Ascending aorta (tissue), 2 donors: ENCODE measurements at regions not wholly inside any gene's neighbourhood (a gene's known extent, or its start where the extent isn't known, plus 50 kb on each side); places are given as distances from the start of the nearest gene placed in this dataset.

ENCODE experiments used
- DNase-seq, 2 donors: peaks; one replicate each; pipeline ENCODE4 v3.0.0-alpha.2; 2019; ENCODE audit warnings: low spot score in 2 of 2
- H3K27ac ChIP-seq, 2 donors: fragments of 200-600 bp; sonication (generic); one replicate each; pipeline ENCODE4 v1.5.1; 2016 to 2017; ENCODE audit warnings: mild to moderate bottlenecking in 1 of 2
- H3K27me3 ChIP-seq: fragments of 200-600 bp; sonication (generic); one replicate; pipeline ENCODE4 v1.5.1; 2017
- H3K36me3 ChIP-seq, 2 donors: fragments of 200-600 bp; sonication (generic); one replicate each; pipeline ENCODE4 v1.5.1; 2016
- H3K4me1 ChIP-seq, 2 donors: fragments of 200-600 bp; sonication (generic); one replicate each; pipeline ENCODE4 v1.5.1; 2016 to 2017; ENCODE audit warnings: mild to moderate bottlenecking in 1 of 2
- H3K4me3 ChIP-seq, 2 donors: fragments of 200-600 bp; sonication (generic); one replicate each; pipeline ENCODE4 v1.5.1; 2016 to 2017; ENCODE audit warnings: mild to moderate bottlenecking in 1 of 2
- H3K9me3 ChIP-seq, 2 donors: fragments of 200-600 bp; sonication (generic); one replicate each; pipeline ENCODE4 v1.5.1; 2016
- intact Hi-C: fragments of 100-400 bp; cut with DNase I; formaldehyde crosslinking; loops from one replicate; pipeline ENCODE4 v1.15.1; 2023
- TF ChIP-seq, protein P1 (sequence below), 3 experiments: fragments of 200-600 bp in 2 of 3; fragments of 450-650 bp in 1 of 3; sonication (generic) in 2 of 3; IDR thresholded peaks; one replicate each; pipeline ENCODE4 v1.5.1; 2016 to 2019; ENCODE audit warnings: antibody characterized with exemption in 3 of 3, mild to moderate bottlenecking in 1 of 3, moderate library complexity in 1 of 3

DNA sequence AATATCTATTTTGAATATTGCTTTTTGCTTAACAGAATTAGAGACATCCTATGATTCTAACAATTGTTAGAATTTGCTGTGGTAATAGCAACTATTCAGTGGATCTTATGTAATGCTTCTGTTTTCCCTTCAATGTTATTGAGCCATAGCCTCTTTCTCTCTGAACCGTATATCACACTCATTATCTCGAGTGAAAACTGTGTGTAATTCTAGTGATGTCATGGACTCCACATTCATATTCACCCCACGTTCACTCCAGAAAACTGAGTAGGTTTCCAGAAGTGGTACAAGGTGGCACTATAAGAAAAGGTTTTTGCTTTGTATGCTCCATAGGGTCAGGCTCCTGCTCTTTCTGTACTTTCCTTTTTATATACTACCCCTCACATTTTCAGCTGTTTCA, 534.3 kb upstream of the PABPC4L start:
- Histone ChIP-seq H3K27ac (no peak overlapping the region), H3K4me3 (no peak overlapping the region), H3K36me3 (no peaks in the 10 kb centered on the region), H3K27me3 (no peaks in the 10 kb centered on the region), H3K4me1 (no peaks in the 10 kb centered on the region), H3K9me3 (no peaks in the 10 kb centered on the region)
- intact Hi-C loops = no loop called here
- TF ChIP-seq, protein P1, sequence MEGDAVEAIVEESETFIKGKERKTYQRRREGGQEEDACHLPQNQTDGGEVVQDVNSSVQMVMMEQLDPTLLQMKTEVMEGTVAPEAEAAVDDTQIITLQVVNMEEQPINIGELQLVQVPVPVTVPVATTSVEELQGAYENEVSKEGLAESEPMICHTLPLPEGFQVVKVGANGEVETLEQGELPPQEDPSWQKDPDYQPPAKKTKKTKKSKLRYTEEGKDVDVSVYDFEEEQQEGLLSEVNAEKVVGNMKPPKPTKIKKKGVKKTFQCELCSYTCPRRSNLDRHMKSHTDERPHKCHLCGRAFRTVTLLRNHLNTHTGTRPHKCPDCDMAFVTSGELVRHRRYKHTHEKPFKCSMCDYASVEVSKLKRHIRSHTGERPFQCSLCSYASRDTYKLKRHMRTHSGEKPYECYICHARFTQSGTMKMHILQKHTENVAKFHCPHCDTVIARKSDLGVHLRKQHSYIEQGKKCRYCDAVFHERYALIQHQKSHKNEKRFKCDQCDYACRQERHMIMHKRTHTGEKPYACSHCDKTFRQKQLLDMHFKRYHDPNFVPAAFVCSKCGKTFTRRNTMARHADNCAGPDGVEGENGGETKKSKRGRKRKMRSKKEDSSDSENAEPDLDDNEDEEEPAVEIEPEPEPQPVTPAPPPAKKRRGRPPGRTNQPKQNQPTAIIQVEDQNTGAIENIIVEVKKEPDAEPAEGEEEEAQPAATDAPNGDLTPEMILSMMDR (IDR thresholded peaks at IDR 0.05) = no peak
- DNase-seq = no peak

DNA sequence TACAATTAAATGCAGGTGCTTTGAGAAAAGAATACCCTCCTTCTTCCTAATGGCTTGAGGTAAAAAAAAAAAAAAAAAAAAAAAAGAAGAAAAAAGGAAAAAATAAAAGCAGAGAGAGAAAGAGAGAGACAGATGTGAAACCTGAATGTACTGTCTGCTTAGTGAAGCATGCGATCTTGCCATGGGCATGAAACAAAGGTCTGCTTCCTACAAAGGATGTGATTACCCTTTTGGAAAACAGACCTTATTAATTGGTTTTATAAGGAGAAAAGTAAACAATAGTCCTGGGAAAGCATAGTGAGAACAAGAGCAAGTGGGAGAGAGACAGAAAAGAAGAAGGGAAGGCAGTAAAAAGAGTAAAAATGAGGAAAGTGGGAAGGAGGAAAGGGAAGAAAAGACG, 526.1 kb upstream of the PABPC4L start:
- H3K27me3 ChIP-seq = no peaks in the 10 kb centered on the region
- H3K9me3 ChIP-seq = no peaks in the 10 kb centered on the region
- H3K27ac ChIP-seq = no peak overlapping the region
- intact Hi-C loops = no loop called here
- H3K36me3 ChIP-seq = no peaks in the 10 kb centered on the region
- H3K4me1 ChIP-seq = no peaks in the 10 kb centered on the region
- TF ChIP-seq, protein P1 (IDR thresholded peaks at IDR 0.05) = no peak
- DNase-seq = no peak
- no peak overlapping the region for H3K4me3 ChIP-seq

DNA sequence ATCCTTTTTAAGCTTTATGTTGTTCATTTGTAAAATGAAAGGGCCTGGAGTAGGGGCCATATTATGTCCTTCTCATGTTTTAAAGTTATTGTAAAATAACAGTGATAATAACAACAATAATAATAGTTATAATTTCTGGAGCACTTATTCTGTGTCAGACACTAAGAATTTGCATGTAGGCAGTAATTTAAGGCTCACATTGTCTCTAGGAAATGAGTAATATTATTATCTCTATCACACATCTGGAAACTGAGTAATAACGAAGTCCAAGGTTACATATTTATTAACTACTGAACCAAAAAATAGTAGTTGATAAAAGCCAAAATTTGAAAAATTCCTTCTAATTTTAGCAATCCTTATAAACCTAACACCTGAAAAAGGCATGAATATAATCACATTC, 520.7 kb upstream of the PABPC4L start:
- no peak overlapping the region for H3K27ac ChIP-seq
- no peaks in the 10 kb centered on the region for H3K36me3 ChIP-seq
- no peak overlapping the region for H3K4me3 ChIP-seq
- intact Hi-C loops = no loop called here
- H3K27me3 ChIP-seq = no peaks in the 10 kb centered on the region
- no peaks in the 10 kb centered on the region for H3K4me1 ChIP-seq
- DNase-seq = no peak
- TF ChIP-seq, protein P1 (IDR thresholded peaks at IDR 0.05) = no peak
- no peaks in the 10 kb centered on the region for H3K9me3 ChIP-seq

DNA sequence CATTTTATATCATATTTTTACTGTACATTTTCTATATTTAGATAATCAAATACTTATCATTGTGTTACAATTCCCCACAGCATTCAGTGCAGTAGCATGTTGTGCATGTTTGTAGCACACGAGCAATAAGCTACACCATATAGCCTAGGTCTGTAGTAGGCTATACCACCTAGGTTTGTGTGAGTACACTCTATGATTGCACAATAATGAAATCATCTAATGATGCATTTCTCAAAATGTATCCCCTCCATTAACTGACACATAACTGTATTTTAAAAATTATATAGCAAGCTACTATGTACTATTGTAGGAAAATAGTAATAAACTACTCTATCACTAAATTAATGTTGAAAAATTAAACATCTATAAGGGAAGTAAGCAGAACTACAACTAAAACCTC, 518.4 kb upstream of the PABPC4L start:
- Histone ChIP-seq H3K27ac (no peak overlapping the region), H3K27me3 (no peaks in the 10 kb centered on the region), H3K4me1 (no peaks in the 10 kb centered on the region), H3K36me3 (no peaks in the 10 kb centered on the region), H3K9me3 (no peaks in the 10 kb centered on the region), H3K4me3 (no peak overlapping the region)
- no peak for DNase-seq
- TF ChIP-seq, protein P1 (IDR thresholded peaks at IDR 0.05) = no peak
- intact Hi-C loops = no loop called here

DNA sequence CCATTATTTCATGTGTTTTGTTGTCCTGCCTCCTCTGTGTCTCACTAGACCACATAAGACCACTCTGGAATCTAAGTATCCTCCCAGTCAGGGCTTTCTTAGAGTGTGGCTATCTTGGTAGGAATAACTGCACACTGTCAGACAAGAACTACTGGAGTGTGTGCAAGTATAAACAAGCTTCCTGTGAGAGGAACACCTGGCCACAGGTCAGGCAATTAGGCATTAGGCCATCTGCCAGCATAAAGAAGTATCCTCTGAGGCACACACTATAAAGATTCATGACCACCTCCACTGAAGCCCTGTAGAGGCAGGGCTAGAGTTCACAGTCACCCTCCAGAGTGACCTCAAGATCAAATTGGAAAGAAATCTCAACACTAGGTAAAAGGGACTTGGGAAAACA, 507.0 kb upstream of the PABPC4L start:
- Histone ChIP-seq H3K9me3 (no peaks in the 10 kb centered on the region), H3K4me1 (no peaks in the 10 kb centered on the region), H3K27ac (no peak overlapping the region), H3K27me3 (no peaks in the 10 kb centered on the region), H3K4me3 (no peak overlapping the region), H3K36me3 (no peaks in the 10 kb centered on the region)
- TF ChIP-seq, protein P1 (IDR thresholded peaks at IDR 0.05) = no peak
- no peak for DNase-seq
- intact Hi-C loops = no loop called here

DNA sequence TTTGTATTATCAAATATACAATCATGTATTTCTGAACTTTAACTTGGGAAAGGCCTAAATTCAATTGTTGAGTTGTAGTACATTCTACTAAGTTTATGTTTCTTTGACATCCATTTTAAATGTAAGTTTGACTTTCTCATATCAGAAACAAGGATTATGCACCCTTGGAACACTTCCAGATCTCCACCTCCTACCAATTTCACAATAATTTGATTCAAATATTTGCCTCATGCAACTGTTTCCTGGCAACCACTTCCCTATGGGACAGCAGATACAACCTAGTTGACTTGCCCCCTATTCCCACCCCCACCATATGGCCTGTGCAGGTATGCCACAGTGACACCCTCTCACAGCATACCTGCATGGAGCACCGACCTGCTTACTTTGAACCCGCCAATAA, 506.4 kb upstream of the PABPC4L start:
- intact Hi-C loops = no loop called here
- Histone ChIP-seq H3K4me3 (no peak overlapping the region), H3K9me3 (no peaks in the 10 kb centered on the region), H3K36me3 (no peaks in the 10 kb centered on the region), H3K27ac (no peak overlapping the region), H3K27me3 (no peaks in the 10 kb centered on the region), H3K4me1 (no peaks in the 10 kb centered on the region)
- TF ChIP-seq, protein P1 (IDR thresholded peaks at IDR 0.05) = no peak
- DNase-seq = no peak
